ENCODE measurements at regions not wholly inside any gene's neighbourhood (a gene's known extent, or its start where the extent isn't known, plus 50 kb on each side); places are given as distances from the start of the nearest gene placed in this dataset.

DNA sequence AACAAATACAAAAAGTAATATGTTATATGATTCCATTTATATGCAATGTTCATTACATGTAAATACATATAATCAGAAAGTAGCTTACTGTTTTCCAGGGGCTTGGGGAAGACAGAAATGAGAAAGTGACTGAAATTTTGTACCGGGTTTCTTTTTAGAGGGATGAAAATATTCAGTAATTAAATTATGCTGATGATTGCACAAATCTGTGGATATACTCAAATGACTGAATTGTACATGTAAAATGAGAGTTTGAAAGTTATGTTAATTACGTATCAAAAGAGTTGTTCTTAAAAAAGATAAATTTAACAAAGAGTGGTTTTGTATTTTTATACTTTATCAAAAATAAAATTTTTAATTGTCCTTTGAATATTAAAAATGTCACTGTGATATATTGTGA lies 856.3 kb downstream of the DSC3 start:
- DNase-seq (ENCODE audit: low read depth), result no peak

DNA sequence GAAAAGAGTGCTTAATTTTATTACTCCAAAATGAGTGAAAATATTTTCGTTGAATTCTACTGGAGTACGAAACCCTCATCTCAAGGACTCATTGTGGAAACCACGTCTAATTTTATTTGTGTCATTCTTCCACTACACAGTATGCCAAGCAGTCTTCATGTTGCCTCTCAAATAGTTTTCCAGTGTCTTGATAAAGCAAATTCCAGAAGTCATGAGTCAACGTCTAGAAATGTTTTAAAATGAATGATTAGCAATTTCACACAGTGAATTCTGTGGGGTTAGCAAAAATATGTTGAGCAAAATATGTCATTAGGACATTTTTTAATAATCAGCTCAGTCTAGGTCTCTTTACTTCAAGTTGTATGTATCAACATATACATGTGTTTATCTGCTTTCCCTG lies 865.5 kb downstream of the DSC3 start:
- peak; percentile 20 for DNase-seq (ENCODE audit: low read depth)

DNA sequence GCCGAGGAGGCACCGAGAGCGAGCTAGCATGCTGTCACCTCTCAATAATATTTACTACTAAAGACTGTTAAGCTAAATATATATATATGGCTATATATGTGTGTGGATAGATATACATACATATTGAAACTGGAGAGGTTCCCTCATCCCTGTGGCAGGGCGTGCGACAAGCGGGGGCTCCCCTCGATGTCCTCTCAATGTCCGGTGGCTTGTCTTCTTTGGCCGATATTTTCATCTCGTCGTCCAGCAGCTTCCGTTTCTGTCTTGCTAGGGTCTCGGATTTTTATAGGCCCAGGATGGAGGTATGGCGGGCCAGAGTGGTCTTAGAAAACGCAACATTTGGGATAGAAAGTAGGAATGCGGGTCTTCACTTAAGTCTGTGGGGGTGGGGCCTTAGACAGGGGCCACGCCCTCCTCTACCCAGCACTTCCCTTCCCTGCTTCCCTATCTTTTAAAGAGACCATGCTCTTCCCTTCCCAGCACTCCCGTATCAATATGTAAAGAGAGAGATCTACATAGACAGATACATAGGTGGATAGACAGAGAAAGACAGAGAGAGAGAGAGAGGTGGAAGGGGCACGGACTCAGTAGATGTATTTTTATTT lies 866.8 kb downstream of the DSC3 start:
- DNase-seq (ENCODE audit: low read depth), result peak; percentile 58

DNA sequence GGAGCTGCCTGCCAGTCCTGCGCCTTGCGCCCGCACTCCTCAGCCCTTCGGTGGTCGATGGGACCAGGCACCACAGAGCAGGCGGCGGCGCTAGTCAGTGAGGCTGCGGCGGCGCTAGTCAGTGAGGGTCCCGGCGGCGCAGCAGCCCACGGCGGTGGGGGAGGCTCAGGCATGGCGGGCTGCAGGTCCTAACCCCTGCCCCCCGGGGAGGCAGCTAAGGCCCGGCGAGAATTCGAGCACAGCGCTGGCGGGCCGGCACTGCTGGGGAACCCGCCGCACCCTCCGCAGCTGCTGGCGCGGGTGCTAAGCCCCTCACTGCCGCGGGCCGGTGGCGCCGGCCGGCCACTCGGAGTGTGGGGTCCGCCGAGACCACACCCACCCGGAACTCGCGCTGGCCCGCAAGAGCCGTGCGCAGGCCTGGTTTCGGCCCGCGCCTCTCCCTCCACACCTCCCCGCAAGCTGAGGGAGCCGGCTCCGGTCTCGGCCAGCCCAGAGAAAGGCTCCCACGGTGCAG lies 867.4 kb downstream of the DSC3 start:
- DNase-seq (ENCODE audit: low read depth), result peak; percentile 4

DNA sequence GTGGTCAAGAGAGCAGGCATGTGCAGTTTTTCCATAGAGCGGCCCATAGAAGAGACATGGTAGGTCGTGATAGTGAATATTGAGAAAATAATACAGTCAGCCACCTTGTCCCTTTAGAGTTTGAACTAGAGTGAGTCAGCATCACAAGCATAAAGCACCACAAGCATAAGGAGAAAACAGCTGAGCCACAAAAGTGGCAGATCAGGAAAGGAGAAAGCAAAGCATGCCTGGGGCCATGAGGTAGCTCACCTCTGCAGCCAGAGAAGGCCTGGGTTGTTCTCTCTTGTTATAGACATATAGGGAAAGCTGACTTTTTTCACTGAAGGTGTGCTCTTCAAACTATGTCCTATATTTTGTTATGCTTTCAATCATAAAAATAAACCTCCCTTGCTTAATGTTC lies 879.0 kb downstream of the DSC3 start:
- no peak for DNase-seq (ENCODE audit: low read depth)

DNA sequence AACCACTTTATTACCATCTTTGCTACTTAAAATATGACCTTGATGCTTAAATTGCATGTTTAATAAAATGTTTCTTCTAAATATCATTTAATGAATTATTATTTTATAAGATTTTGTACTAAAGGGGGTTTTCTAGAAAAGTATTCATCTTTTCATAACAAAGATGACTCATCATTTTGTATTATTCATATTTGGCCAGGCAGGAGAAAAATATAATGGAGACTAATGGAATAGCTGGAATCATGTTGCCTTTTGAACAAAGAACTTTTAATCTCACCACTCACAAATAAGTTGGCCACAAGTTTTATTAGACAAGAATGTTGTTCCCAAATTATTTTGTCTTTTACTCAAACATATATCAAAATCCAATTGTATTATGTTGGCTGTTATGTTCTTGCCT lies 882.4 kb downstream of the DSC3 start:
- DNase-seq (ENCODE audit: low read depth), result no peak

DNA sequence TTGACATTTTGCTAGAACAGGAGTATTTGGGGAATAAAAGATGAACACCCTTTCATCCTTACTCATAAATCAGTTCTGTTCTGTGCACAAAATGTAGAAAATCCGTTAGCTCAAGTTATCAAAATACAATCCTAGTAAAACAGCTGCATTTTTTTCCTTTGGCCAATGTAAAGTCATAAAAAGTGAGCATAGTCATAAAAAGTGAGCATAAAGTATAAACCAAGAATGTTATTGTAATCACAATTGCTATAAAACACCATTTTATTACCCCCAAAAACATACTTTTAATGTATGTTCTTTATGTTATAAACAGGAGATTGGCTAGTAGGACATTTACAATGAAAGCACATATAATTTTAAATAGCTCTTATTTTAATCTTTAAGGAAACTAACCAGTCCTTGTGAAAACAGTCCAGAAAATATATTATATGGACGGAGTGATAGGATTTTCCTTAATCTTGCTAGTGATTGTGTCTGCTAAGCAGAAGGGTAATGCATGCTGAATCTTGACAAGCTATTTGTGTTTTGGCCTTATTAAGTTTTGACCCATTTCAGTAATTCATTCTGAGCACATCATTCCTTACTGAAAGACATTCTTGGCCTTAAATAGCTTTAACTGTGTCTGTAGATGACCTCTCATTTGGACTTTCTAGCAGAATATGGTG lies 891.8 kb downstream of the DSC3 start:
- no peak for DNase-seq (ENCODE audit: low read depth)

DNA sequence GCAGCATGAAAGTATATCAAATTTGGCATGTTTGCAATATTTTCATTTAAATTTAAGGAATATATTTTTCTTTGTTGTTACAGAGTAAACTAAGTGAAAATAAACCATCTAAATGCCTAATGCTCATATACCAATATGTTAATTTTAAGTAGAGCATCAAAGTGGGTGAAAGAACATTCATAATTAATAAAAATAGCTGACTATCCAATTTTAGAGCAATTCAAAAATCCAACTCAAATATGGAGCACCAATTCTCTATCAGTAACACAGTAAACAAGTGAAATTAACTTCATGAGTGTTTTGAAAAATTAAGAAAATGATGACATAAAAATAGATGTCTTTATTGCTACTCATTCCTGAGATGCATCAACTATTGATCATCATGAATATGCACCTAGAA lies 893.0 kb downstream of the DSC3 start:
- DNase-seq (ENCODE audit: low read depth), result no peak

DNA sequence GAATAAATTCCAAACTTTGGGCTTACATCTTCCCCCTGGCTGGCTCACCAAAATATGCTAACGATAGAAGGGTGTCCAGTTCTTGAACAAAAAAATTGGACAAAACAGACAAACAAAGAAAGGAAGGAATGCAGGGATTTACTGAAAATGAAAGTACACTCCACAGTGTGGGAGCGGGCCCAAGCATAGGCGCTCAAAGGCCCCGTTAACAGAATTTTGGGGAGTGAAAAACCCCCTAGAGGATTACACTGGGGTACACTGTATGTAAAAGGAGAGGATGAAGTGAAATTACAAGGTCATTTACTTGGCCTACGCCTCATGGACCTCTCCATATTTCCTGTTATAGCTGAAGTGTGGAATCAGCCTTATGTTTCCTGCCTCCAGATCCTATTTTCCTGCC lies 899.7 kb downstream of the DSC3 start:
- DNase-seq (ENCODE audit: low read depth), result no peak

DNA sequence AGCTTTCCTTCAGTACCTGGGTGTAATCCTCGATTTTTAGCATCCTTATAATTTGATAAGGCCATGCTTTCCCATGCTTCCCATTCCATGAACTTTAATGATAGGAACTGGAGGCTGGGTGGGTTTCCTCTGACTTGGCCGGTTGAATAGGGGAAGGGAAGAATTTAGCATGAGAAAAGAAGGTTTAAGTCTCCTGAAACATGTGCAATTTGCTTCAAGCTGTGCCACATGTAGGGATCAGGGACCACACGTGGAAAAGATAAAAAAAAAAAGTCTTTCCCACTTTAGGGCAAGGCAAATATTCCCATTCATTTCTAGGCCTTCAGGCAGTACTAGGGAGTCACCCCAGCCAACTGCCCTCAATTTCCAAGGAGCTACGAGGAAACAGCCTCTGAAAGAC lies 900.3 kb downstream of the DSC3 start:
- DNase-seq (ENCODE audit: low read depth), result no peak

DNA sequence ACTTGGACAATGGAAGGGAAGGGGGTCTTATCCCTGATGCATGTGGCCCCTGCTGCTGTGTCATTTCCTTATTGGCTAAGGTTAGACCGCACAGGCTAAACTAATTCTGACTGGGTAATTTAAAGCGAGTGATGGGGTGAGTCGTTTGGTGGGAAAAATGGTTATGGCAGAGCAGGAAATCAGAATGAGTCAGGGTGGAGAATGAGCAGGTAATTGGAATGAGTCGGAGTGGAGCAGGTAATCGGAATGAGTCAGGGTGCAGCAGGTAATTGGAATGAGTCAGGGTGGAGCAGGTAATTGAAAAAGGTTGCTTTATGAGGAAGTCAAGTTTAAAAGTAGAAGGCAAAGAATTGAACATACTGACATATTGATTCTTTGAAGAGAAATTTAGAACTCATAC lies 901.0 kb downstream of the DSC3 start:
- peak; percentile 74 for DNase-seq (ENCODE audit: low read depth)

DNA sequence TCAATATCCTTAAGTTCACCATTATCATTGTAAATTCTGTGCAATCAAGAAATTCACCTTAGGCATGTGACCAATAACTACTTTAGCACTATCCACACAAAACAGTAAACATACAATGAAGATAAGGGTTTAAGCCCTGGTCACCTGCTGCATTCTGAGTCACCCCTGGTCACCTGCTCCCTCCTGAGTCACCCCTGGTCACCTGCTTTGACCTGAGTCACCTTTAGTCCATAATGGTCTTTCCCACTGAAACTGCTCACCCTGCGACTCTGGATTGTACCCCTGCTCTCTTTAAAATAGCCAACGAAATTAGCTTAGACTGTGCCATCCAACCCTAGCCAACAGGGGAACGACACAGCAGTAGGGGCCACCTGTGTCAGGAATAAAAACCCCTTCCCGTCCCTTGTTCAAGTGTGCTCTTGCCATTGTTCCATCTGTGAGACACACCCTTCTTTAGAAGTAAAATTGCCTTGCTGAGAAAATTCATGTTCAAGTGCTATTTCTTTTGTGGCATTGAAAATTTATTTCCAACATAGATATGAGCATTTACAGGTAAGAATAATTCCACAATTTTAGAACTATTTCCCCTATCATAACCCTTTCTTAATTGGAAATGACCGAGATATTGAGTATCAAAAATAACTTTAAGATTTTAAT lies 902.8 kb downstream of the DSC3 start:
- no peak for DNase-seq (ENCODE audit: low read depth)

DNA sequence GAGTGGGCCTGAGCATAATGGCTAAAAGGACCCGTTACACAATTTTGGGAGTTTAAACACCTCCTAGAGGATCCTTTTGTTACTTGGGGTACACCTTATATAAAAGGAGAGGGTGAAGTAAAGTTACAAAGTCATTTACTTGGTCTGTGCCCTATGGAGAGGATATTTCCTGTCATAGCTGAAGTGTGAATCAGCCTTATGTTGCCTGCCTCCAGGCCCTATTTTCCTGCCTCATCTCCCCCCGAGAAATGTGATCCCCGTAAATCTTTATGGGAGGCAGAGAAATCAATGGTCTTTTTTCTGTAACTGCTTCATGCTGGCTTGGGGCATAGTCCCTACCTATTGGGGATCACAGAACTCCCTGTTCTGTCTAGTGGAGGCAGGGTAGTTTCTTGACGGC lies 906.6 kb downstream of the DSC3 start:
- peak; percentile 33 for DNase-seq (ENCODE audit: low read depth)

DNA sequence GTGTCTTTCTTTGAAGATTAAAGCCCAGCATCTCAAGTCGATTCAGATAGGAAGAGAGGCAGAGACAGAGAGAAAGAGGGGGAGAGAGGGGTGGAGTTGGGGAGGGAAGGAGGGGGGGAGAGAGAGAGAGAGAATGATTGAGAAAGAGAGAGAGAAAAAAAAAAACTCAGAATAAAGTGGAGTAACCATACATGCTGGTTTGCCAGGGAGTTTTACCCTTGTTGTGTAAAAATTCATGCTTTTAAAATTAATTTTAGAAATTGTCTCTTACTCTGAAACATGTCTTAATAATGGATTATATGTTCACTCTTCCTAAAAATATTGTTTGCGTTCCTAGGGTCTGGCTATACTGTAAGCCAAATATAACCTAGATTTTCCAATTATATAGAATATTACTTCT lies 908.5 kb downstream of the DSC3 start:
- DNase-seq (ENCODE audit: low read depth), result no peak

DNA sequence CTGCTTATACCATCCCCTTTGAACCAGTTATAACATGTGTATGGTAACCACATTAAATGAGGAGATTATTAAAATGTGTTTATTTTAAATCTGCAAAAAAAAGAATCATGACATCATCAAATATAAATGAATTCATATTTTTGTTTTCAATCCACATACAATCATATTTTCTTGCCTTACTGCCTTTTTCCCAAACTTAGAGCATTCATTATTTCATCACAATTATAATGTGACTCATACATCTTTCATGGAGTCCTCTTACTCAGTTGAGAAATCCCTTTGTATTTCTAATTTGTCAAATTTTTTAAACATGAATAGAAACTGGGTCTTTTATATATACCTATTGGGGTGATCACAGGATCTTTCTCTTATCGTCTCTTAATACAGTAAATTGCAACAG lies 909.6 kb downstream of the DSC3 start:
- no peak for DNase-seq (ENCODE audit: low read depth)

DNA sequence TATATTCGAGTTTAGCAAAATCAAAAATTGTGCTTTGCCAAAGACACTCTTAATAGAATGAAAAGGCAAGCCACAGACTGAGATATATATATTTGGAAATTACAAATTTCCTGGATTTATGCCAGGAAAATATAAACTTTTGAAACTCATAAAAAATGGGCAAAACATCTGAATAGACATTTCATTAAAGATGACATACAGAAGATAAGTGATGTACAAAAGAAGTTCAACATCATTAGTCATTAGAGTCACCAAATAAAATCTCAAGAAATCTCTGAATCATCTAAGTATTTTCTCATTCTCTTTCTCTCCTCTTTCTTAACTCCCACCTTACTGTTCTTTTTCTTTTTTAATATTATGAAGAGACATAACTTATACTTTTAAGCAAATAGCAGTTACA lies 921.1 kb downstream of the DSC3 start:
- no peak for DNase-seq (ENCODE audit: low read depth)

DNA sequence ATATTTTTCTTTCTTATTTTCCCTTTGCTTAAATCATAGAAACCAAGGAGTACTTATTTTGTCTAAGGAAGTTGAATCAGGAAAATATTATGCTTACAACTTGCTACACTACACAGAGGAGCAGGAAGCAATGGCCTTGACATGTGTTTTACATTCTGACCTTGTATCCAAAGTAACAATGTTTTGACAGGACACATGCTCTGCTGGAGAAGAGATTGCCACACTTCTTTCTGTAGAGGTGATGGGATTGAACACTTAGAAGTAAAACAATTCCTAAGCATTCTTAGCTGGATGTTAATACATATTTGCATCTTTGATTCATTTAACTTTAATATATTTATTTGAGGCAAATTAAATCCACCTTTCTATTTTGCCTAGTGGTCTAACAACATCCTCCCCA lies 929.1 kb downstream of the DSC3 start:
- DNase-seq (ENCODE audit: low read depth), result no peak

DNA sequence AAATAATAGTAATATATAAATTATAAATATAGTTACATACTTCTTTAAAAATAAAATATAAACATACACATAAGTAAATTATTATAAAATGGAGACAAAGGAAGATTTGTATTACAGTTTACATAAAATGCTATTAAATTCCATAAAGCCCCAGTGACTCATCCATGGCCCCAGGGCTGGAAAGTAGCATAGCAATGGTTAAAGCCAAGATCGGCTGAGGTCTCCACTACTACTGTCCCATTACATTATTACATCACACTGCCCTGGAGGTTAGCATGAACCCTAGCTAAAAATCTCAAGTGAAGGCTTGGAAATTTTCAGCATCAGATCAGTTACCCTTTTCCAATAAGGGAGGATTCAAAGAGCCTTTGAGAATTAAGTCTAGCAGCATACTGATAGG lies 936.2 kb downstream of the DSC3 start:
- peak; percentile 11 for DNase-seq (ENCODE audit: low read depth)

DNA sequence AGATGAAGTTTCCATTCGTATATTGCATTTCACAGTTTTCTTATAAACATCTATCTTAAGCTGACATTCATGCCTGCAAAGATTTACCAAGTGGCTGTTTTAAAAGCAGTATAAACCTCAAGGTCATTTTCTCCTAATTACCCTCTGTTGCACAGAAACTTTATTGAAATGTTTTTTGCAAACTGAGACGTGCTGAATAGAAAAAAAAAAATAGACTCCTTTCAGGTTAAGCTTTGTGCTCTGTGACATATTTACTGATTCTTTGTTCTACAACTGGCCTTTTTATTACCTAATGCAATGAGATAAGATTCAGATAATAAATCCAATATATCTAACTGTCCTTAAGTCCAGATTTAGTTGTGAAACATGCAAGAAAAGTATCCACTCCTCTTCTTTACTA lies 938.7 kb downstream of the DSC3 start:
- DNase-seq (ENCODE audit: low read depth), result no peak

DNA sequence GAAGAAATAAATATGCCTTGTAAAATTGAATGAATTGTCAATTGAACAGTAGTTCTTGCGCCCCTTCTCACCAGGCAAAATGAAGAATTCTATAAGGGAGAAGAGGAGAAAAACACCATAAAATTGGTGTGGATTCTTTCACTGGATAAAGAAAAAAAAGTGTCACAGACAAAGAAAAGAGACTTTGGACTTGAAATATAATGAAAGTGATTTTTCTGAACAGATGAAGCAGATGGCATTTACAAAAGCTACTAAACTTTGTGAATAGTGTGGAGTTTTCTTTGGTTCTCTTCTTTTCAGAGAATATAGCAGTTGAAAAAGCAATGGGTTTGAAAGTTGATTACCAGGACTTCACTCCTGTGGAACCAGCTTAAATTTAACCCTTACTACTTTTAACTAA lies 945.7 kb downstream of the DSC3 start:
- DNase-seq (ENCODE audit: low read depth), result no peak

DNA sequence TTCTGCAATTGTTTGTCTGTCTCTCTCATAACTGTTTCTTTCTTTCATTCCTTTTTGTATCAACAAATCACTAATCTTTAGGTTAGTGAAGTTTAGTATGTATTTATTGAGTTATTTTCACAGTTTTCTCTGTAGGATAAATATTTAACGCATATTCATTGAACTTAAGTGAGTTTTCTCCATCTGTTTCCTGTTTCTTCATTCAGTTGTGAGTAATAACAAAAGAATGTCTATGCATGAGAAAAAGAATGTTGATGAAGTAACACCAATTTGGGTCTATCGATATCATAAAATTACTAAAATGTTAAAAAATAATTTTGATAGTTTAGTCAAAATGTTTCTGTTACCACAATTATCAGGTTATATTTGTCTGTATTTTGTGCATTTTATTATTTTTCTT lies 948.0 kb downstream of the DSC3 start:
- peak; percentile 43 for DNase-seq (ENCODE audit: low read depth)

DNA sequence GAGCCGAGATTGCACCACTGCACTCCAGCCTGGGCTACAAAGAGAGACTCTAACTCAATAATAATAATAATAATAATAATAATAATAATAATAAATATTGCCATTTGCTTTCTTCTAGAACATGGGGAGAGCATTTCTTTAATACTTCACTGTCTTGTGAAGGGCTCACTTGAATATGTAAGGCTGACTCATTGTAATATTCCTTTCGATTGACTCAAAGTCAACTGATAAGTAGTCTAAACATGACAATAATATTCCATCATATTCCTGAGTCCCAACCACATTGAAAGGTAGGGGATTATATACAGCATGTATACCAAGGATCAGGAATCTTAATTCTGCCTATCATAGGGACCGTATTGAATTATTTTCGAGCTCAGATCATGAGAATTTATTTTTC lies 949.2 kb downstream of the DSC3 start:
- DNase-seq (ENCODE audit: low read depth), result no peak
